ENCODE measurements at regions not wholly inside any gene's neighbourhood (a gene's known extent, or its start where the extent isn't known, plus 50 kb on each side); places are given as distances from the start of the nearest gene placed in this dataset.

- no peak overlapping the region for H3K27ac ChIP-seq
- TF ChIP-seq CTCF (IDR thresholded peaks at IDR 0.05): no peak
- no peak for TF ChIP-seq POLR2A (IDR thresholded peaks at IDR 0.05)
- TF ChIP-seq EP300 (IDR thresholded peaks at IDR 0.05; ENCODE audit: low read depth): no peak
- no peak for TF ChIP-seq POLR2AphosphoS5 (IDR thresholded peaks at IDR 0.05)
- H3K4me1 ChIP-seq: no peaks in the 10 kb centered on the region
- intact Hi-C loops (cut with DNase I; ENCODE audit: low total_unique reads) (no loop called here), in situ Hi-C loops (cut with MboI; ENCODE audit: low pct_ligation_motif_present in 1 of 4, low pct_unique_long_range_greater_than_20kb in 1 of 4, low sequenced_read_pairs in 3 of 4) (no loop called here)
- no peaks in the 10 kb centered on the region for H3K36me3 ChIP-seq
- H3K4me3 ChIP-seq: no peak overlapping the region
- 81 to 93% methylated on average over 3 to 6 of the region's 6 CpGs for WGBS, 2 donors (ENCODE audit: low coverage in 1 of 2)
- H3K9me3 ChIP-seq: no peaks in the 10 kb centered on the region
- no peak for DNase-seq
- H3K27me3 ChIP-seq: no peaks in the 10 kb centered on the region
These were observed 127.3 kb downstream of the DDX1 start for GRCh38 chr2:15718944-15719323.

- WGBS, 2 donors (ENCODE audit: low coverage in 1 of 2): 75 to 87% methylated on average over 5 to 8 of the region's 8 CpGs
- no peak for DNase-seq
These were observed 128.1 kb downstream of the DDX1 start for GRCh38 chr2:15719566-15720313.

GRCh38 chr2:15720561-15721307 is 129.1 kb downstream of the DDX1 start:
- no peak overlapping the region for H3K4me3 ChIP-seq
- in situ Hi-C loops (cut with MboI; ENCODE audit: low pct_ligation_motif_present in 1 of 4, low pct_unique_long_range_greater_than_20kb in 1 of 4, low sequenced_read_pairs in 3 of 4) (no loop called here), intact Hi-C loops (cut with DNase I; ENCODE audit: low total_unique reads) (no loop called here)
- no peaks in the 10 kb centered on the region for H3K36me3 ChIP-seq
- H3K9me3 ChIP-seq: no peaks in the 10 kb centered on the region
- no peak for DNase-seq
- 89 to 90% methylated on average over 7 to 9 of the region's 9 CpGs for WGBS, 2 donors (ENCODE audit: low coverage in 1 of 2)
- H3K4me1 ChIP-seq: no peaks in the 10 kb centered on the region
- H3K27me3 ChIP-seq: no peaks in the 10 kb centered on the region
- H3K27ac ChIP-seq: no peak overlapping the region
- no peak for TF ChIP-seq POLR2A (IDR thresholded peaks at IDR 0.05)
- TF ChIP-seq POLR2AphosphoS5 (IDR thresholded peaks at IDR 0.05): no peak
- no peak for TF ChIP-seq CTCF (IDR thresholded peaks at IDR 0.05)
- no peak for TF ChIP-seq EP300 (IDR thresholded peaks at IDR 0.05; ENCODE audit: low read depth)

More at GRCh38 chr2:15719566-15720313, 128.1 kb downstream of the DDX1 start:
- H3K27me3 ChIP-seq: no peaks in the 10 kb centered on the region
- TF ChIP-seq CTCF (IDR thresholded peaks at IDR 0.05) (no peak), EP300 (IDR thresholded peaks at IDR 0.05; ENCODE audit: low read depth) (no peak), POLR2AphosphoS5 (IDR thresholded peaks at IDR 0.05) (no peak), POLR2A (IDR thresholded peaks at IDR 0.05) (no peak)
- H3K4me1 ChIP-seq: no peaks in the 10 kb centered on the region
- in situ Hi-C loops (cut with MboI; ENCODE audit: low pct_ligation_motif_present in 1 of 4, low pct_unique_long_range_greater_than_20kb in 1 of 4, low sequenced_read_pairs in 3 of 4) (no loop called here), intact Hi-C loops (cut with DNase I; ENCODE audit: low total_unique reads) (no loop called here)
- H3K4me3 ChIP-seq: no peak overlapping the region
- H3K27ac ChIP-seq: no peak overlapping the region
- no peaks in the 10 kb centered on the region for H3K36me3 ChIP-seq
- H3K9me3 ChIP-seq: no peaks in the 10 kb centered on the region

GRCh38 chr2:15721411-15722067 is 129.9 kb downstream of the DDX1 start:
- H3K9me3 ChIP-seq: no peaks in the 10 kb centered on the region
- intact Hi-C loops (cut with DNase I; ENCODE audit: low total_unique reads) (loop anchor here (1.0 kb wide), 1 partner anchor 40 kb away; no protein-coding TSS in a partner anchor), in situ Hi-C loops (cut with MboI; ENCODE audit: low pct_ligation_motif_present in 1 of 4, low pct_unique_long_range_greater_than_20kb in 1 of 4, low sequenced_read_pairs in 3 of 4) (no loop called here)
- H3K27me3 ChIP-seq: no peaks in the 10 kb centered on the region
- H3K36me3 ChIP-seq: no peaks in the 10 kb centered on the region
- no peak for TF ChIP-seq EP300 (IDR thresholded peaks at IDR 0.05; ENCODE audit: low read depth)
- TF ChIP-seq CTCF (IDR thresholded peaks at IDR 0.05): no peak
- TF ChIP-seq POLR2A (IDR thresholded peaks at IDR 0.05): no peak
- no peak for TF ChIP-seq POLR2AphosphoS5 (IDR thresholded peaks at IDR 0.05)
- 75 to 83% methylated on average over 3 to 10 of the region's 10 CpGs for WGBS, 2 donors (ENCODE audit: low coverage in 1 of 2)
- H3K27ac ChIP-seq: no peak overlapping the region
- no peak overlapping the region for H3K4me3 ChIP-seq
- DNase-seq: no peak
- no peaks in the 10 kb centered on the region for H3K4me1 ChIP-seq

Data from transverse colon (tissue), 4 donors.